HG03064 (cell line): ENCODE measurements at regions not wholly inside any gene's neighbourhood (a gene's known extent, or its start where the extent isn't known, plus 50 kb on each side); places are given as distances from the start of the nearest gene placed in this dataset.
"Not testable (repeated sequence)": the region's sequence is repeated elsewhere in the genome, so short reads cannot be mapped to it uniquely, and the experiment has no call there.

Experiments used
- ATAC-seq: cut with Tn5 transposase; IDR thresholded peaks from one replicate; pipeline ENCODE4 v1.9.1; 2021; ENCODE audit warnings: low read depth; ENCODE audit not compliant: unreplicated experiment

GRCh38 chrX:131875827-131876226 is 147.3 kb upstream of the STK26 start:
- ATAC-seq = not testable (repeated sequence)

GRCh38 chrX:131881194-131881593 is 141.9 kb upstream of the STK26 start:
- no peak for ATAC-seq

GRCh38 chrX:131885042-131885441 is 138.1 kb upstream of the STK26 start:
- ATAC-seq = not testable (repeated sequence)

GRCh38 chrX:131893857-131894256 is 129.2 kb upstream of the STK26 start:
- ATAC-seq = not testable (repeated sequence)

GRCh38 chrX:131894995-131895394 is 128.1 kb upstream of the STK26 start:
- no peak for ATAC-seq

GRCh38 chrX:131895807-131896206 is 127.3 kb upstream of the STK26 start:
- ATAC-seq = no peak

- no peak for ATAC-seq
Measured at GRCh38 chrX:131901546-131901945, 121.6 kb upstream of the STK26 start.

GRCh38 chrX:131907488-131908314 is 115.4 kb upstream of the STK26 start:
- ATAC-seq = no peak

- no peak for ATAC-seq
Measured at GRCh38 chrX:131910586-131910985, 112.5 kb upstream of the STK26 start.

- no peak for ATAC-seq
Measured at GRCh38 chrX:131915488-131915887, 107.6 kb upstream of the STK26 start.

- ATAC-seq = no peak
Measured at GRCh38 chrX:131917588-131917987, 105.5 kb upstream of the STK26 start.

GRCh38 chrX:131918839-131919238 is 104.3 kb upstream of the STK26 start:
- no peak for ATAC-seq

- ATAC-seq = no peak
Measured at GRCh38 chrX:131923614-131924250, 99.4 kb upstream of the STK26 start.

- no peak for ATAC-seq
Measured at GRCh38 chrX:131938749-131939148, 84.4 kb upstream of the STK26 start.

GRCh38 chrX:131942034-131942433 is 81.1 kb upstream of the STK26 start:
- no peak for ATAC-seq

GRCh38 chrX:131944936-131945902 is 77.9 kb upstream of the STK26 start:
- ATAC-seq = no peak

GRCh38 chrX:131951166-131951565 is 71.9 kb upstream of the STK26 start:
- ATAC-seq = no peak

- ATAC-seq = peak; percentile 82
Measured at GRCh38 chrX:131955099-131955777, 67.9 kb upstream of the STK26 start.

GRCh38 chrX:131958724-131959123 is 64.4 kb upstream of the STK26 start:
- no peak for ATAC-seq

- no peak for ATAC-seq
Measured at GRCh38 chrX:131970347-131970746, 52.8 kb upstream of the STK26 start.
